Left ventricle myocardium superior (tissue), 1 donor: ENCODE measurements at regions not wholly inside any gene's neighbourhood (a gene's known extent, or its start where the extent isn't known, plus 50 kb on each side); places are given as distances from the start of the nearest gene placed in this dataset.

ENCODE experiments used
- ATAC-seq: fragments of 200-7000 bp; cut with Tn5 transposase; one replicate; pipeline ENCODE4 v1.9.1; 2020; ENCODE audit warnings: mild to moderate bottlenecking, moderate library complexity
- DNase-seq: peaks from one replicate; pipeline ENCODE4 v3.0.0-alpha.2; 2020
- intact Hi-C: fragments of 100-400 bp; cut with micrococcal nuclease; formaldehyde crosslinking; loops from one replicate; pipeline ENCODE4 v1.11.0; 2022
- donor health status: DM: no; HTN: yes; CAD: no; lungs with severe emphysema.

DNA sequence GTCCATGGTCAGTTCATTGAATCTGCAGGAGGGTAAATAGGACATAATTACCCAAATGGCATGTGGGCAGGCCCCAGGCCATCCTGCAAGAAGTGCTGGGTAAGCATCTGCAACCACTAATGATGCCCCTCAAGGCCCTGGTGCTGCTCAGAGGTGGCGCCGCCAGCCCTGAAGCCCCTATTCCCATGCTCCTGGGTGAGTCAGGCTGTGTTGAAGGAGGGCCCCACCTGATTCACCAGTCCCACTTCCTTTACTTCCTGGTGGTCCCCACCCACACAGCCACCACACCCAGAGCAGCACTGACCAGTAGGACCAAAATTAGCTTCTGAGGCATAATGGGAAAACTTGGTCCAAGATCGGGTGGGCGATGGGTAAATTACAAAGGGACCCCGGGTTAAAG lies 120.4 kb upstream of the SPRY4 start:
- ATAC-seq (peak; percentile 19), DNase-seq (no peak)
- intact Hi-C loops: no loop called here

DNA sequence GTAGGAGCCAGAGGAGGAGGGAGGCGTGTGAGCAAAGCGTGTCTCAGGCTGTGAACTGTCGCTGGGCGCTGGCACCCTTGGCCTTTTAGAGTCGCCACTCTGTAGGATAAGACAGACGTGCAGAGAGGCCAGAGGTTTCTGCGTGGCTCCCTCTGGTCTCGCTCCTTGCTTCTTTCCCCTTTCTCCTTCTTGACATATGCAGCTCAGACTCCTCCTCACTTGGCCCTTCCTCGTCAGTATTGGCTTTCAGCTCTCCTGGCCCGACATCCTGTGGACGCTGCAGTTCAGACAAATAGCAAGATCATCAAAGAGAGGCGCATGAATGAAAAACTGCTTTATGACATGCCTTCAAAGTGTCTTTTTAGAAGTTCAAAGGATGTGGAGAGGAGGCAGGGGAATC lies 116.8 kb upstream of the SPRY4 start:
- DNase-seq (peak; percentile 37), ATAC-seq (peak; percentile 35)
- intact Hi-C loops: no loop called here

DNA sequence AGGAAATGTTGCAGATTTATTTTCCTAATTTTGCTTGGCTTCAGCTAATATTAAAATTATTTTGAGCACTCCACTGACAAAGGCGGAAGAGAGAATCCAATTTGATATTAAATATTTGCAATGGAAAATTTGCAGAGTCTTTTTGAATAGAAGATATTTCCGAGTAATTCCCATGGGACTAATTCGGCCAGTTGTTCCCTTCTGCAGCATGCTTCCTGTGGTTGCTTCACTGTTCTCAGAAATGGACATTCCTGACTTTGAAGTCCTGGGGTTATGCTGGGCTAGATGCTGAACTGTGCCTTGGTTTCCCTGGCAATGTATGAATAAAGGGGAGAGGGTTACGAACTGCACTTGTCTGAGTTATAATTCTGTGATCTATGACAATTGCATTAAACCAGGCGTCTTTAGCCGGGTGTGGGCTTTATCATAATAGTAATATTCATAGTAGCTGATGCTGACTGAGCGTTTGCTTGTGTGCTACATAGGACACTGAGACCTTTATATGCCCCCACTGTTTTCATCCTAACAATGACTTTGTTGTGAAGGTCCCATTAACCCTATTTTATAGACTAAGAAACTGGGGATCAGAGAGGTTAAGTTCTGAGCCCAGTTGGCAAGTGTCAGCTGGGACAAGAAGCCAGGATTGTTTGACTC lies 114.5 kb upstream of the SPRY4 start:
- ATAC-seq (peak; percentile 91), DNase-seq (no peak)
- intact Hi-C loops: no loop called here

DNA sequence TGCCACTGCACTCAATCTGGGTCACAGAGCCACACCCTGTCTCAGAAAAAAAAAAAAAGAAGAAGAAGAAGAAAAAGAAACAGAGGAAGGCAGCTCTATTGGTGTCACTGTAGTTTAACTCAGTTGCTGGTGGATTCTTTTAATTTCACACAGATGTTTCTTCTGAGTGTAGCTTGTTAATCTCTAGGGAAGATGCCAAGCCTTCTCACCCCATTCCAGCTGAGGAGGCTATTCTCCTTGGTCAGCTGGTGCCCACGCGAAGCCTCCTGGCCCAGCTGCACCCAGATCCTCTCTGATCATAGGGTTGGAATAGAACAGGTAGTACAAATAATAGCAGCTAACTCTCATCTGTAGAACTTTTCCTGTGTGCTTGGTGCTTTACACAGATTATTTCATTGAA lies 113.8 kb upstream of the SPRY4 start:
- DNase-seq: no peak
- intact Hi-C loops: no loop called here
- peak; percentile 35 for ATAC-seq

DNA sequence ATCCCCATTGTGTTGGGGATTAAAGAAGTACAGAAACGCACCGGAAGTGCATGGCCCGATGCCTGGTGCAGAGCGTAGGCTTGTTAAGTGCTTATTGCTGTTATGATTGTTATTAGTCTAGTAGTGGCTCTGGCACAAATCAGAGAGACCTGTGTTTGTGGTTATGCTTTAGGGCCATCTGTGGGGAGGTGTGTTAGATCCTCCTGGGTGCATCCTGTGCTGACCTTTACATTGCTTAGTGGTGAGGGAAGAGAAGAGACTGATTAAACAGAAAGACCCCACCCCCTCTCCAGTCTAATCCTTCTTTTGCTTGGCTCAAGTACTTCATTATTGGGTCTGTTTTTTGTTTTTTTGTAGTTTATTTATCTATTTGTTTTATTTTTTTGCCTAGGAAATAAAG lies 112.7 kb upstream of the SPRY4 start:
- intact Hi-C loops: no loop called here
- no peak for DNase-seq
- ATAC-seq: no peak

DNA sequence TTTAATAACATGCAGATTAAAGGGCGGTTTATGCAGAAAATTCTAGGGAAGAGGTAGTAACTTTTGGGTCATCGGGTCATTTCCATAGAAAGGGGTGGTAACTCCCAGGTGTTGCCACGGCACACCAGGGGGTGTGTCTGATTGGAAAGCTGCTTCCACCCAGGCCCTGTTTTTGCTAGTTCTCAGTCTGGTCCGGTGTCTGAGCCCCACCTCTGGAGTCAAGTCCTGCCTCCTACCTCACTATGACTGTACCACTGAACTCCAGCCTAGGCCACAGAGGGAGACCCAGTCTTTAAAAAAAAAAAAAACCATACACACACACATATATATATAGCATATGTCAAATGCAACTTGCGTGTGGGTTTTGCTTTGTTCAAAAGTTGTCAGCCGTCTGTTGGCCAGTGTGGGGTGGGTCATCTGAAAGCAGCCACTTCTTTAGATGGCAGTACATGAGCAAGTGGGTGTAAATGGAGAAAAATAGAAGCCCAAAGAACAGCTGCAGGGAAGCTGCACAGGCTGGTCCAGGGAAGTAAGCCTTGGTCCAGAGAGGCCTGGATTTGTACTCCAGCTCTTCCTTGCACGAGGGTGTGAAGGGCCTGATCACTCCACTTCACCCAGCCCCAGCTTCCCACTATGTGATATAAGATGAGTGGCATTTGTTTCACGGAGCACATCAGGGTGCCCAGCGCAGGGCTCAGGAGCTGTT lies 110.7 kb upstream of the SPRY4 start:
- no peak for DNase-seq
- ATAC-seq: no peak
- intact Hi-C loops: no loop called here

DNA sequence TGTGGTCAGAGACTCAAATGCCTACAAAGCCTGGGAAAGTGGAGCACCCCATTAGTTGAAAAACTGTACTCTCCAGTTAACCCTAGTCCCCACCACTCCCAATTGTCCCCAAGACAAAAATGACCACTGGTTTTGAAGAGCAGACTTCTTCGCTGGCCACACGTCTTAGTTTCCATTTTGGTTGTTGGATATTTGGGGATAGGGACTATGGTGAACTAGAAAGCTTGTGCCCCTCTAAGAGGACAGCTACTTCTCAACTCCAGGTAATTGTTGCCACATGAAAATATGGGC lies 109.4 kb upstream of the SPRY4 start:
- ATAC-seq (no peak), DNase-seq (no peak)
- intact Hi-C loops: no loop called here

DNA sequence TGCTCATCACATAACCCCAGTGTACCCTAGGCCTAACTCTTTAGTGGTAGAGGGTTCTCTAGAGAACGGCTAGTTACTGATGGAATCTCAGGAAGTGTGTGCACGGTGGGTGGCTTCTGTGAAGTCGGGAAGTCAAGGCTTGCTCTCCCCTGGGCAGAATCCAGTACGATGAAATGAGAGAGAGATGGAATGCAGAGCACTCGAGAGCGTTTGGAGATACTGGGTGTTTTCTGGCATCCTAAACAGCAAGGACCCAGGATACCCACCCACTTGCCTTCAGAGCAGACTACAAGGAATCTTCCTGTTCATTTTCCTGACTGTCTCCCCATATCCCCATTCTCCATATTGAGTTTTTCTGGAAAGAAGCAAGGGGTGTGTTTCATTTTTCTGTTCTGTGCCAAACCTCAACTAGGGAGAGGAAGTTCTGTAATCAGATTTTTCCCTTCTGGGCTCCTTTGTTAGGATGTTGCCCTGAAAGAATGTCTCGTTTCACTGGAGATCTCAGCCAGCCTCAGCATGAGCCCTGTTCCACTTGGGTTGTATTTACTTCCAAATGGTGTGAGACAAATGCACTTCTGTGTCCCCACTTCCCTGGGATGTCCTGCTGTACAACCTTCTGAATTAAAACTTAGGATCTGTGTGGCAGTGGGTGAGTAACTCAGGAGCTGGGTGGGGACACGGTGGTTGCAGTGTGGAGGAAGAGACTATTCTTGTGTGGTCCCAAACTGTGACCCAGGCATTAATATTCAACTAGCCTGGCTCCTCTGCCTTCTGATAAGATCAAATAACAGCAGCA lies 108.9 kb upstream of the SPRY4 start:
- ATAC-seq: peak; percentile 42
- intact Hi-C loops: no loop called here
- no peak for DNase-seq

DNA sequence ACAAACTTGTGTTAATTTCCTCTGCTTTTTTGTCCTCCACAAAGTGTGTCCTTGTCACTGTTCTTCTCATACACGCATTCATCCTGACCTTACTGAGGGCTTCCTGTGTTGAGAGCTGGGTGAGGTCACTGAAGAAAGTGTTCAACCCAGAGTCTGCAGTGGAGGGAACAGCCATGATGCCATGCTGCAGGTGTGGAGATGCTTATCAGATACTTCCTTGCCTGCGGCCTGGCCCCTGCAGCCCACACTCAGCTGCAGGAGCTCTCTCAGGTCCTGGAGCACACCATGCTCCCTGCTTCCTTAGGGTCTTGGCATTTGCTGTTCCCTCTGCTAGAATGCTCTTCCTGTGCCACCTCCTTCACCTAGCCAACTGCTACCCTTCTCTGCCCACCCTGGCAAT lies 108.1 kb upstream of the SPRY4 start:
- intact Hi-C loops: no loop called here
- ATAC-seq: peak; percentile 16
- no peak for DNase-seq

DNA sequence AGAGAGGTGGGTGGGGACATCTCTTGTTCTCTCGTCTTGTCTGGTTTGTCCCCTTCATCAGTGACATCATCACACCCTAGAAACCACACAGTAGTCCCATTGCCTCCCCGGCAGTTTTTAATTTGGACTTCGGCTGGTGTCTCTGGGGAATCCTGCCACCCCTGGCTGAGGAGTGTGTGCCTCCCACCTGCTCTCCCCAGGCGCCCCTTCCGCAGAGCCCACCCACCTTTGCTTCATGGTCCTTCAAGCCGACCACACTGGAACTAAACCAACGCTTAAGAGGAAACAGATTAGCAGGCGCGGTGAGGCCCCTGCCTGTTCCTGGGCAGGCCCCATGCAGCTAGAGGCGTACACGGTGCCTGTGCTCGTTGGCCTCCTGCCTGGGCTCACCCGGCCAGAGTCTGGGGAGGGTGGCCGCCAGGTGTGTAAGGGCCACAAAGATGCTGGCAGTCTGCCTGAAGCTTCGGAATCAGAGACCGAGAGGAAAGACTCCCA lies 107.6 kb upstream of the SPRY4 start:
- ATAC-seq: peak; percentile 49
- DNase-seq: peak; percentile 43
- intact Hi-C loops: no loop called here

DNA sequence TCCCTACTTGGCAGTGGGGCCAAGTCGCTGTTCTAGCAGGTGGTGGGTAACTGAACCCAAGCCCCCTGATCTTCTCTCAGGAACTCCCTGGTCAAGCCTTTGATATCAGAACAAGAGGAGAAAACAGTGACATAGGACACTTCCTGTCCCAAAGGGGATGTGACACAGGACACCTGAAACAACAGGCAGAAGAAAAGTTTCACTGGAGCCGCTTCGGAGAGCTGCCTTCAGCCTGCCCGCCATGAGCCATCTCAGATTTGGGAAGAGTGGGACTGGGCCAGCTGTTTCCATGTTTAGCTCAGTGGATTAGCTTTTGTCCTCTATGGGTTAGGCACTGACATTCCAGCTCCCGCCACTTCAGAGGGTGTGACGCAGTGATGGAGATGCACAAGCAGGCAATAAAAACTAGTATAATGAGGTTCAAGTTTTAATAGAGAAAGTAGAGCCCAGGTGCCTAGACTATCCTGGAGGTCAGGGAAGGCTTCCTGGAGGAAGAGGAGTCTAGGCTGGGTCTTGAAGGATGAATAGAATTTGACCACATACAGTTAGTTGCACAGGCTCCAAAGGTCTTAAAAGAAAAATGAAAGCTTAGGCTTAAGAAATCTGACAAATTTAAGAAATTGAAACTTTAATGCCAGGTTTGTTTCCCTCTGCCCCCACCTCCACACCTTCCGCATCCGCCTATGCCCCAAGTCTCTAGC lies 104.1 kb upstream of the SPRY4 start:
- intact Hi-C loops: loop anchor here (10.0 kb wide), 1 partner anchor 116 kb away; no protein-coding TSS in a partner anchor
- ATAC-seq (no peak), DNase-seq (no peak)

DNA sequence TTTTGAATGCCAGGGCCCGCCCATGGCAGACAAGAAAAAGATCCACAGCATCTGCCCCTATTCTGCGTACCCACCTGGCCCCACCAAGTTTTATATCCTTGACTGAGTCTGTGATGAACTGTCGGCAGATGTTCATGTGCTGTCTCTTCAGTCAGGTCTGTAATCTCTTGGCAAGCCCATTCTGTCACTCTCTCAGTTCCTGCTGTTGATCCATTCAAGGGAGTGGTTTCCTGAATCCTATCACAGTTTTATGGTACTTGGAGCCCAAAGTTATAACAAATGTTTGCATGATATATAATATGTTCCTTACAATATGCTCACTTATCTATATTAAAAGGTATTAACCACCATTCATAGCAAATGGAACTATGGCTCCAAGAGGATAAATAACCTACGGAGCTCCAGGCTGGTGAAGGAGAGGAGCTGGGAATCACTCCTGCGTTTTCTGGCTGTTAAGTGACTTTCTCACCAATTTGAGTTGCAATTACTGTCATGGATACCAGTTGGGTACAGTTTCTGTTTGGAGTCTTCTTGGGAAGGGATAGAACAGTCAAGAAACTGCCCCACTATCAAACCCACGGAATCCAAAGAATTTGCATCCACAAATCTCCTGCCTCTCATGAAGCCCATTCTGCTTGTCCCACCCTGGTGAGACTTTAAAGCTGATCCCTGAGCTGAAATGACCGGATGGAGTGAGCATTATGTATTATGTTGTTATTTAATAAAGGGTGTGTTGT lies 103.4 kb upstream of the SPRY4 start:
- DNase-seq: no peak
- no peak for ATAC-seq
- intact Hi-C loops: loop anchor here (10.0 kb wide), 1 partner anchor 117 kb away; no protein-coding TSS in a partner anchor

DNA sequence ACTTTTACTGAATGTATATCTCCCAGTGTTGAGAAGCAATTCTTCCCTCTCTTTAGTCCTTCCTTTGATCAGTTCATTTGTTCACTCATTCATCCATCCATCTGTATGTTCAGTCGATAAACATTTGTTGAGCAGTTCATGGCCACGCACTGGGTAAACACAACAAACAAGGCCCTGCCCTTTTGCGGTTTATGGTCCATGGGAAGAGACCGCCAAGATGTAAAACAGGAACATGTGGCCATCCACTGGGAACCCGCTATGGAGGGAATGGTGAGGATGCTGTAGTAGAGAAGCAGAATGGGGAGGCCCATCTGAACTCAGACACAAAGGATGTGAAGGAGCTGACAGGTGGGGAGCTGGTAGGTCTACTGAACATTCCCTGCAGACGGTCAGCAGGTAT lies 102.7 kb upstream of the SPRY4 start:
- DNase-seq (no peak), ATAC-seq (no peak)
- intact Hi-C loops: loop anchor here (10.0 kb wide), 1 partner anchor 117 kb away; no protein-coding TSS in a partner anchor

DNA sequence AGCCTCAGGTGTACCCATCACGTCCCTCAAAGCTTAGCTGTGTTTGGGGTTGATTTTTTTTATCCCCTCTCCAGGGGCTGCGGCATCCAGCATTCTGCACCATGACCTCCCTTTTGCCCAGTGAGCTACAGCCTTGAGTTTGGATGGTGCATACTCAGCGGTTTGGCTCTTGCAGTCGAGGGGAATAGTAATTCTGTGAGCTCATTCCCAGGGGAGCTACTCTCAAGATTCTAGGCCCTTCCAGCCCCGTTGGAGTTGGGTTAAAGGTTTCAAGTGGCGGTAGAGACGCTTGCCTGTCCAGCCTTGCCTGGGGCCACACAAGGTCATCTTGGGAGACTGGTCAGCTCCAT lies 102.2 kb upstream of the SPRY4 start:
- intact Hi-C loops: loop anchor here (10.0 kb wide), 1 partner anchor 118 kb away; no protein-coding TSS in a partner anchor
- DNase-seq: no peak
- peak; percentile 56 for ATAC-seq

DNA sequence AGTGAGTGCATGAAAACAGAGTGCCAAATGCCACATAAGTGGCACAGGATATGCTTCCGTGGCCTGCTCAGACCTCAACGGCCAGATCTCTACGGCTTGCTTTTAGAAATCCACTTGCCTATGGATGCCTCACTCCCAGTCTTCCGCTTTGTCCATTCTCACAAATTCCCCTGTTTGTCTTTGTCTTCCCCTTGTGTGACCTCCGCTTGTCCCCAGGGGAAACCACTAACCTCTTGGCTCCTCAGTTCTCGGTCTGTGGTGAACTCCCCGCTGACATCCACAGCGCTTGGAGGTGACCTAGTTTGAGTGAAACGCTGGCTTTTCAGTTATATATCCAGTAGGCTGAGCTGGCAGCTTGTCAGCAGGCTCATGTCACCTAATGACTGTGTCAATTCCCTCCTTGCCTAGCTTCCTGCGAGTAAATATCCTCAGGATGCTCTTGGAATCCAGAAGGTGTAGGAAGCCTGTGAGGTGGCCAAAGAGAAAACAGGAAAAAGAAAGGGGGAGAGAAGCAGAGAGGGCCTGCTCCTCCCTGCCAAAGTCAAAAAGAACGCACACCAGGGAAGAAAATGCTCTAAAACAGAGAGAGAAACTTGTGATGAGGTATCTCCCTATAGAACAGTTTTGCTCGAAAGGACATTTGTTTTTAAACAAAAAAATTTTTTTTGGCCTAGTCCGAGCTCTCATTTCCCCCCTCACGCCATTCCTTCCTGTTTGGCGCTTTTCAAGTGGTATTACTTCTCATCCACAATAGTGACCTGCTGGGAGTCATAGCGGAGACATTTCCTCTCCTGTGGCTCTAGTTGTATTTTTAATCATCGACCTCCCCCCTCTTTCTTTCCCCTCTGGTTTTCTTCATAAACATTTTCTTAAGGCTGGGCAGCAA lies 101.6 kb upstream of the SPRY4 start:
- peak; percentile 78 for ATAC-seq
- intact Hi-C loops: loop anchor here (10.0 kb wide), 1 partner anchor 118 kb away; no protein-coding TSS in a partner anchor

DNA sequence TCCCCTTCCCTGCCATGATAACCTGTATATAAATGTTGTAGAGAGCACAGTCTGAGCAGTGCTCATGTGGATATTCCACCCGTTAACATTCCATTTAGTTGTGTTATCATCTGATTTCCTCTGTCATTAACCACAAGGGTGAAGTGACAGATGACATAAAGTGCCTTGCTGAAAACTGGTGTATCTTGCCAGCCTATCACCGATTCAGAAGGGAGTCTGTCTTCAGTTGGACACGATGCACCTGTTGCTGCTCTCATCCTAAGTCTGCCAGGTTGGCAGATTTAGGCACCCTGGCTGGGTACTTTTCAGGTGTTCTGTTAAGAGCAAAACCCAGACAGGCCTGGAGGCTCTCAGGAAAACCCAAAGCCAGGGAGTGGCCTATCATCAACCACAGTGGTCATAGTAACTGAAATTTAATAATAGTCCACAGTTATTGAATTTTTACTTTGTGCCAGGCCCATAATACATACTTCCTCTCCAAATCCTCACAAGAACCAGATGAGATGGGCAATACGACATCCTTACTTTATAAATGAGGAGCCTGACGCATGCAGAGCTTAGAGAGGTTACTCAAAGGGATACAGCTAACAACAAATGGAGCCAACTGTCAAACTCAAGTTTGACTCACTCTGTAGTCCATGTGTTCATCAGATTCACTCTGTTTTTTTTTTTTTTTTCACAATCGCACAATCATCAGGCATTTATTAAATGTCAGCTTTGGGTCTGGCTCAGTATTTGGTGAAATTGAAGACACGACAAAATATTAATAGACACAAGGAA lies 100.7 kb upstream of the SPRY4 start:
- intact Hi-C loops: loop anchor here (10.0 kb wide), 1 partner anchor 119 kb away; no protein-coding TSS in a partner anchor
- ATAC-seq (no peak), DNase-seq (no peak)

More for the DNA sequence above, 101.6 kb upstream of the SPRY4 start:
- peak; percentile 75 for DNase-seq

DNA sequence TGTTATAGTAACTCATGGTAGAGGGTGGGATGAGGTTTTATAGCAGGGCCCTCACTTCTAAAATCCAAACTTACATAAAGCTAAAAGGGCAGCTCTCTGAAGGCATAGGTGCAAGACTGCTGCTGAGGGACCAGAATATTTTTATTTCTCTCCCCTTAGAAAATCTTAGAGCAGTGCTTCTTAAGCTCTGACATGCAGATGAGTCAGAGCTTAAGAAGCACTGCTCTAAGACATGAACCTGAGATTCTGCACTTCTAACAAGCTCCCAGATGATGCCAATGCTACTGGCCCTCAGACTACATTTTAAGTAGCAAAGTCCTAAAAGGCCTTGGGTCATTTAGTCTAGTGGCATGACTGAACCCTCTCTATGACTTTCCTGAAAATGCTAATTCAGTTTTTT lies 97.6 kb upstream of the SPRY4 start:
- no peak for DNase-seq

More for the DNA sequence above, 97.6 kb upstream of the SPRY4 start:
- intact Hi-C loops: loop anchor here (10.0 kb wide), 1 partner anchor 122 kb away; no protein-coding TSS in a partner anchor
- no peak for ATAC-seq
